Left cardiac atrium (tissue), 4 donors: ENCODE measurements at regions not wholly inside any gene's neighbourhood (a gene's known extent, or its start where the extent isn't known, plus 50 kb on each side); places are given as distances from the start of the nearest gene placed in this dataset.
"Not testable (repeated sequence)": the region's sequence is repeated elsewhere in the genome, so short reads cannot be mapped to it uniquely, and the experiment has no call there.

ENCODE experiments used
- ATAC-seq, 2 donors: fragments of 200-7000 bp; cut with Tn5 transposase; one replicate each; pipeline ENCODE4 v1.9.1; 2020; ENCODE audit warnings: mild to moderate bottlenecking in 2 of 2, moderate library complexity in 2 of 2
- DNase-seq: peaks from one replicate; pipeline ENCODE4 v3.0.0-alpha.2; 2020
- intact Hi-C, 2 donors: fragments of 100-400 bp; cut with DNase I; formaldehyde crosslinking; loops; one replicate each; pipeline versions ENCODE4 v1.14.1 to v1.15.1; 2022 to 2023
- donor health status: DM: no; HTN: yes; CAD: no.
- donor health status: DM: no; HTN: yes; CAD: no; lungs with severe emphysema.
- donor health status: DM: yes; HTN: yes; CAD: no.
- donor health status: Dilated cardiomyopathy.

GRCh38 chr1:188006354-188006753, 1177.6 kb downstream of the PLA2G4A start:
- intact Hi-C loops = no loop called here
- DNase-seq = no peak
- no peak for ATAC-seq

GRCh38 chr1:188013222-188013849, 1184.6 kb downstream of the PLA2G4A start:
- intact Hi-C loops, ATAC-seq: not testable (repeated sequence)

GRCh38 chr1:188017921-188018320, 1189.2 kb downstream of the PLA2G4A start:
- intact Hi-C loops = no loop called here
- no peak for DNase-seq
- ATAC-seq = no peak

More at GRCh38 chr1:188013222-188013849, 1184.6 kb downstream of the PLA2G4A start:
- not testable (repeated sequence) for DNase-seq

- intact Hi-C loops = no loop called here
- DNase-seq = no peak
These were observed 1193.9 kb downstream of the PLA2G4A start for GRCh38 chr1:188022661-188023060.

GRCh38 chr1:188023206-188023605, 1194.5 kb downstream of the PLA2G4A start:
- no peak for DNase-seq
- no peak for ATAC-seq
- intact Hi-C loops = no loop called here

More at GRCh38 chr1:188022661-188023060, 1193.9 kb downstream of the PLA2G4A start:
- no peak for ATAC-seq

GRCh38 chr1:188027613-188028012, 1198.9 kb downstream of the PLA2G4A start:
- no peak for DNase-seq
- ATAC-seq = peak in 1 of 2 donors; percentile 73
- intact Hi-C loops = no loop called here

GRCh38 chr1:188037572-188037971, 1208.8 kb downstream of the PLA2G4A start:
- ATAC-seq, DNase-seq, intact Hi-C loops: not testable (repeated sequence)

- intact Hi-C loops = no loop called here
- no peak for DNase-seq
- no peak for ATAC-seq
These were observed 1214.9 kb downstream of the PLA2G4A start for GRCh38 chr1:188043536-188044245.

- ATAC-seq (no peak), DNase-seq (no peak)
- intact Hi-C loops = no loop called here
These were observed 1221.5 kb downstream of the PLA2G4A start for GRCh38 chr1:188050250-188050649.

GRCh38 chr1:188056011-188056410, 1227.3 kb downstream of the PLA2G4A start:
- DNase-seq = no peak
- ATAC-seq = no peak
- intact Hi-C loops = no loop called here

GRCh38 chr1:188058801-188059200, 1230.1 kb downstream of the PLA2G4A start:
- no peak for ATAC-seq
- intact Hi-C loops = no loop called here

GRCh38 chr1:188061881-188062280, 1233.1 kb downstream of the PLA2G4A start:
- no peak for DNase-seq
- intact Hi-C loops = no loop called here
- no peak for ATAC-seq

More at GRCh38 chr1:188058801-188059200, 1230.1 kb downstream of the PLA2G4A start:
- DNase-seq = no peak

- ATAC-seq (no peak), DNase-seq (no peak)
- intact Hi-C loops = no loop called here
These were observed 1233.7 kb downstream of the PLA2G4A start for GRCh38 chr1:188062456-188062855.

GRCh38 chr1:188065917-188066316, 1237.2 kb downstream of the PLA2G4A start:
- no peak for ATAC-seq
- no peak for DNase-seq
- intact Hi-C loops = no loop called here

GRCh38 chr1:188070848-188071247, 1242.1 kb downstream of the PLA2G4A start:
- ATAC-seq = no peak
- DNase-seq = no peak
- intact Hi-C loops = no loop called here

- intact Hi-C loops = no loop called here
- DNase-seq (no peak), ATAC-seq (no peak)
These were observed 1260.3 kb downstream of the PLA2G4A start for GRCh38 chr1:188089015-188089414.

- intact Hi-C loops = no loop called here
- ATAC-seq (no peak), DNase-seq (no peak)
These were observed 1260.7 kb downstream of the PLA2G4A start for GRCh38 chr1:188089461-188089860.

- DNase-seq (no peak), ATAC-seq (no peak)
- intact Hi-C loops = no loop called here
These were observed 1267.8 kb downstream of the PLA2G4A start for GRCh38 chr1:188096521-188096920.

GRCh38 chr1:188117436-188117835, 1288.7 kb downstream of the PLA2G4A start:
- intact Hi-C loops = no loop called here
- DNase-seq (no peak), ATAC-seq (no peak)

GRCh38 chr1:188122646-188123045, 1293.9 kb downstream of the PLA2G4A start:
- intact Hi-C loops = no loop called here
- ATAC-seq (no peak), DNase-seq (no peak)

- no peak for ATAC-seq
These were observed 1298.8 kb downstream of the PLA2G4A start for GRCh38 chr1:188127507-188127906.

More at GRCh38 chr1:188127507-188127906, 1298.8 kb downstream of the PLA2G4A start:
- intact Hi-C loops = no loop called here
- no peak for DNase-seq
